H9 (cell line): ENCODE measurements at regions not wholly inside any gene's neighbourhood (a gene's known extent, or its start where the extent isn't known, plus 50 kb on each side); places are given as distances from the start of the nearest gene placed in this dataset.

Experiments
- DNase-seq: peaks from one replicate; pipeline ENCODE4 v3.0.0-alpha.2; 2017
- H2AFZ ChIP-seq: one replicate; pipeline ENCODE4 v1.6.1; 2013; ENCODE audit warnings: mild to moderate bottlenecking, low read length, control low read depth, moderate library complexity
- H2AK5ac ChIP-seq: 2 replicates; pipeline ENCODE4 v1.6.1; 2013; ENCODE audit warnings: low read length, control low read depth, mixed read lengths; ENCODE audit not compliant: insufficient read length
- H2BK120ac ChIP-seq: one replicate; pipeline ENCODE4 v1.6.1; 2013; ENCODE audit warnings: low read depth, mild to moderate bottlenecking, low read length, control low read depth, inconsistent platforms; ENCODE audit not compliant: poor library complexity, severe bottlenecking
- H2BK12ac ChIP-seq: 2 replicates; pipeline ENCODE4 v1.6.1; 2013; ENCODE audit warnings: low read length, control low read depth, mixed read lengths, low read depth; ENCODE audit not compliant: insufficient read length
- H2BK15ac ChIP-seq: 2 replicates; pipeline ENCODE4 v1.6.1; 2013; ENCODE audit warnings: low read depth, low read length, control low read depth
- H2BK20ac ChIP-seq: one replicate; pipeline ENCODE4 v1.6.1; 2013; ENCODE audit warnings: low read depth, mild to moderate bottlenecking, low read length, control low read depth, inconsistent platforms; ENCODE audit not compliant: poor library complexity, severe bottlenecking
- H2BK5ac ChIP-seq: 2 replicates; pipeline ENCODE4 v1.6.1; 2013; ENCODE audit warnings: low read length, control low read depth, mixed read lengths; ENCODE audit not compliant: insufficient read length
- H3K14ac ChIP-seq: 2 replicates; pipeline ENCODE4 v1.6.1; 2013; ENCODE audit warnings: low read length, control low read depth; ENCODE audit not compliant: insufficient read depth
- H3K18ac ChIP-seq: 2 replicates; pipeline ENCODE4 v1.6.1; 2013; ENCODE audit warnings: low read depth, mild to moderate bottlenecking, mixed read lengths, low read length, control low read depth; ENCODE audit not compliant: insufficient read length
- H3K23ac ChIP-seq: 2 replicates; pipeline ENCODE4 v1.6.1; 2013; ENCODE audit warnings: low read length, control low read depth, mixed read lengths, low read depth; ENCODE audit not compliant: insufficient read length
- H3K23me2 ChIP-seq: 2 replicates; pipeline ENCODE4 v1.6.1; 2013; ENCODE audit warnings: low read depth, mild to moderate bottlenecking, mixed read lengths, low read length, control low read depth; ENCODE audit not compliant: insufficient read length, poor library complexity, severe bottlenecking
- H3K27ac ChIP-seq: 2 replicates; pipeline ENCODE4 v1.5.1; 2013; ENCODE audit warnings: low read length, control low read depth, mixed read lengths, low read depth; ENCODE audit not compliant: insufficient read length
- H3K27me3 ChIP-seq: 2 replicates; pipeline ENCODE4 v1.6.1; 2013; ENCODE audit warnings: low read length, control low read depth, inconsistent platforms; ENCODE audit not compliant: insufficient read depth
- H3K4ac ChIP-seq: 2 replicates; pipeline ENCODE4 v1.6.1; 2013; ENCODE audit warnings: low read depth, mild to moderate bottlenecking, control low read depth, inconsistent platforms, low read length, moderate library complexity
- H3K4me1 ChIP-seq: 2 replicates; pipeline ENCODE4 v1.6.1; 2013; ENCODE audit warnings: low read length, control low read depth, inconsistent platforms; ENCODE audit not compliant: insufficient read depth
- H3K4me2 ChIP-seq: 2 replicates; pipeline ENCODE4 v1.6.1; 2013; ENCODE audit warnings: low read length, control low read depth, mixed read lengths; ENCODE audit not compliant: insufficient read length, insufficient read depth
- H3K56ac ChIP-seq: 2 replicates; pipeline ENCODE4 v1.6.1; 2013; ENCODE audit warnings: low read depth, mild to moderate bottlenecking, mixed read lengths, low read length, control low read depth; ENCODE audit not compliant: insufficient read length
- H3K79me1 ChIP-seq: 2 replicates; pipeline ENCODE4 v1.6.1; 2013; ENCODE audit warnings: low read depth, mild to moderate bottlenecking, moderate library complexity, low read length, control low read depth, inconsistent platforms; ENCODE audit not compliant: insufficient read depth, poor library complexity, severe bottlenecking
- H3K79me2 ChIP-seq: 2 replicates; pipeline ENCODE4 v1.6.1; 2013; ENCODE audit warnings: low read length, control low read depth, inconsistent platforms; ENCODE audit not compliant: insufficient read depth
- H3K9ac ChIP-seq: 2 replicates; pipeline ENCODE4 v1.6.1; 2013; ENCODE audit warnings: low read length, control low read depth, mixed read lengths; ENCODE audit not compliant: insufficient read length; ENCODE audit errors: extremely low read depth
- H3K9me3 ChIP-seq: one replicate; pipeline ENCODE4 v1.6.1; 2013; ENCODE audit warnings: low read depth, low read length, inconsistent platforms; ENCODE audit not compliant: control insufficient read depth
- H3T11ph ChIP-seq: one replicate; pipeline ENCODE4 v1.6.1; 2013; ENCODE audit warnings: mild to moderate bottlenecking, low read length, control low read depth, inconsistent platforms
- H4K20me1 ChIP-seq: one replicate; pipeline ENCODE4 v1.6.1; 2013; ENCODE audit not compliant: control insufficient read depth, insufficient read length, insufficient read depth
- H4K5ac ChIP-seq: 2 replicates; pipeline ENCODE4 v1.6.1; 2013; ENCODE audit warnings: low read depth, mild to moderate bottlenecking, mixed read lengths, low read length, control low read depth; ENCODE audit not compliant: insufficient read length
- H4K8ac ChIP-seq: replicated peaks from 2 replicates; pipeline ENCODE4 v1.6.1; 2013; ENCODE audit warnings: low read length, control low read depth, mixed read lengths, low read depth; ENCODE audit not compliant: insufficient read length
- H4K91ac ChIP-seq: 2 replicates; pipeline ENCODE4 v1.6.1; 2013; ENCODE audit warnings: low read depth, mild to moderate bottlenecking, moderate library complexity, mixed read lengths, low read length, control low read depth; ENCODE audit not compliant: insufficient read length
- H3K27ac Mint-ChIP-seq, 3 experiments: 2 replicates in 2 of 3; 3 replicates in 1 of 3; pipeline ENCODE4 v1.8.0; 2020 to 2021; ENCODE audit warnings: mixed read lengths in 3 of 3, mild to moderate bottlenecking in 1 of 3, moderate library complexity in 1 of 3
- H3K27me3 Mint-ChIP-seq: 2 replicates; pipeline ENCODE4 v1.8.0; 2021; ENCODE audit warnings: low read depth, mild to moderate bottlenecking, moderate library complexity, mixed read lengths
- H3K36me3 Mint-ChIP-seq, 3 experiments: 2 replicates in 2 of 3; 3 replicates in 1 of 3; pipeline ENCODE4 v1.8.0; 2020 to 2021; ENCODE audit warnings: low read depth in 3 of 3, mixed read lengths in 3 of 3; ENCODE audit not compliant: insufficient read depth in 1 of 3
- H3K4me1 Mint-ChIP-seq, 2 experiments: 2 replicates each; pipeline ENCODE4 v1.8.0; 2020; ENCODE audit warnings: mixed read lengths in 2 of 2
- H3K4me3 Mint-ChIP-seq, 2 experiments: 2 replicates in 1 of 2; 3 replicates in 1 of 2; pipeline ENCODE4 v1.8.0; 2020 to 2021; ENCODE audit warnings: mild to moderate bottlenecking in 2 of 2, mixed read lengths in 2 of 2, moderate library complexity in 1 of 2
- H3K9me3 Mint-ChIP-seq, 2 experiments: 2 replicates in 1 of 2; 3 replicates in 1 of 2; pipeline ENCODE4 v1.8.0; 2020; ENCODE audit warnings: mild to moderate bottlenecking in 2 of 2, mixed read lengths in 2 of 2, moderate library complexity in 1 of 2
- CTCF ChIP-seq: fragments of 200-600 bp; sonication (generic); conservative IDR thresholded peaks from 3 replicates; pipeline ENCODE4 v1.8.0; 2021; ENCODE audit warnings: antibody characterized with exemption, mild to moderate bottlenecking

- Histone ChIP-seq H2BK12ac (no peak overlapping the region), H4K91ac (no peak overlapping the region), H4K8ac (no peak overlapping the region), H3K4me1 (no peaks in the 10 kb centered on the region), H3K9me3 (no peaks in the 10 kb centered on the region), H3K14ac (no peak overlapping the region), H3K79me2 (no peaks in the 10 kb centered on the region), H3K18ac (no peak overlapping the region), H2BK5ac (no peak overlapping the region), H2AK5ac (no peak overlapping the region), H3K79me1 (no peaks in the 10 kb centered on the region), H3K23ac (no peak overlapping the region), H3K4me2 (no peak overlapping the region), H2BK15ac (no peak overlapping the region), H3K4ac (no peak overlapping the region), H2BK120ac (no peak overlapping the region), H3K27me3 (no peaks in the 10 kb centered on the region), H3T11ph (no peak overlapping the region), H3K23me2 (no peaks in the 10 kb centered on the region), H3K56ac (no peak overlapping the region), H4K20me1 (no peaks in the 10 kb centered on the region), H2AFZ (no peak overlapping the region), H3K27ac (no peak overlapping the region), H3K9ac (no peak overlapping the region), H2BK20ac (no peak overlapping the region), H4K5ac (no peak overlapping the region)
- Mint-ChIP-seq H3K36me3 (no peaks in the 10 kb centered on the region), H3K27me3 (no peaks in the 10 kb centered on the region), H3K27ac (no peak overlapping the region), H3K4me3 (no peak overlapping the region), H3K9me3 (no peaks in the 10 kb centered on the region), H3K4me1 (0 out of 4 replicates have a peak, but pooled peaks cover 0 to 2% of the 10 kb centered on the region in 2 experiments)
- TF ChIP-seq CTCF: no peak
- DNase-seq: no peak
Observed at GRCh38 chr14:82298811-82299210, 765.2 kb upstream of the SEL1L start.
